ENCODE measurements at regions not wholly inside any gene's neighbourhood (a gene's known extent, or its start where the extent isn't known, plus 50 kb on each side); places are given as distances from the start of the nearest gene placed in this dataset.

DNA sequence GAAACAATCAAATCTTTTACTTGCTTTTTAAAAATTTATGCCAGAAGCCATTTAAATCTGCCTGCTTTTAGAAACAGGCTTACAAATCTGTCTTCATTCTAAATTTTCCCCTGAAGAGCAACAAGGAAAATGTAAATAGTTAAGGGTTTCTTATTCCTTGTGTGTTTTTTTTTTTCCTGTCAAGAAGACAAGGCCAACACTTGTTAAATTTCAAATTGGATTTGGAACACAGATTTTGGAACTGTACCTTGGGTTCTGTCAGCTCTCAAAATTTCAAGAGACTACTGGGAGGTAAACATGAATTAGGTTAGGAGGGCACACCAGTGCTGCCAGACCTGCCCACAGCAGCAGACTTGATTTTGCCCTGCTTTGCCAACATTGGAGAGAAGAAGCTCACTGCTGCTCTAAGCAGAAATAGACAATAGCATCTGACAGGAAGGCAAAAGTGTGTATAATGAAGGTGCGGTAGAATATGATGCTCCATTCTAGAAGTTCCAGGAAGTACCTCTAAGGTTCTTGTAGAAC, 121.7 kb downstream of the NHLRC3 start:
- DNase-seq (ENCODE audit: low read depth, low spot score) = no peak

GRCh38 chr13:39167018-39167417, 128.8 kb downstream of the NHLRC3 start:
- DNase-seq (ENCODE audit: low read depth, low spot score) = no peak

GRCh38 chr13:39170711-39171110, 132.5 kb downstream of the NHLRC3 start:
- no peak for DNase-seq (ENCODE audit: low read depth, low spot score)

DNA sequence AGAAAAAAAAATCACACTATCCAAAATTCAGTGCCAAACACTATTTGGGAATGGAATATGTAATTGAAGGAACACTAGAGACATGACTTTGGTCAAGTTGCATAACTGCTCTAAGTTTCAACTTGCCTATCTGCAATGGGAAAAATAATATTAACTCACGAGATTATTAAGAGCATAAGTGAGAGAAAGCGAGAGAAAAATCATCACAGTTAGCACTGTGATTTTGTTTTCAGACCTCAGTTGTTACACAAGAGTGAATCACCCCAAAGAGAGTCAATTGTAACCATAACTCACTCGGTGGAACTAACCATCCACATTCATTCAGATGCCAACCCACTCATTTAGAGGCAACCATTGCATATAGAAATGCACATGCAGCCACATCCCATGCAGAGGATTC, 147.1 kb downstream of the NHLRC3 start:
- no peak for DNase-seq (ENCODE audit: low read depth, low spot score)

DNA sequence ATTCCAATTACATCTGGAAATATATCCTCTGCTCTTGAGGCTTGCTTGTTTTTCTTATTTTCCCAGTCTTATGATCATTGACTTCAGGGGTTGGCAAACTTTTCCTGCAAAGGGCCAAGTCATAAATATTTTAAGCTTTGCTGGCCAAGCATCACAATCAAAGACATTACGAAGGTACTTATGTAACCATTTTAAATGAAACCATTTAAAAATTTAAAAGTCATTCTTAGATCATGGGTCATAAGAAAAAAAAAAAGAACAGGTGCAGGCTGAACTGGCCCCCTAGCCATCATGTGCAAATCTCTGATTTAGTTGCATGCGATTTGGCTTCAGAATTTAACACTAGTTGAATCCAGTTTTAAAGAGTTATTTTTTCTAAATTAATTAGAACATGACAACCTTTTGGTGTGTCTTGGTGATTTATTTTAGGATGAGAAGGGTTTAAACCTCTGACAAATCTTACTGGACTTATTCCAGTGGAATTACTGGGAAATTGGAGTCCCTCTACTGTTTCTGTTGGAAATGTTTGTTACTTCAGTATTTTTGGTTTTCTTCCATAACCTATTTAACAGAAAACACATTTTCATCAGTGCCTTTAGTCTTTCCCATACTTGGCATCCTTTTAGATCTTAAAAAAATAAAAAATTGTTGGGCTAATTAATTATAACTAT, 148.1 kb downstream of the NHLRC3 start:
- no peak for DNase-seq (ENCODE audit: low read depth, low spot score)

DNA sequence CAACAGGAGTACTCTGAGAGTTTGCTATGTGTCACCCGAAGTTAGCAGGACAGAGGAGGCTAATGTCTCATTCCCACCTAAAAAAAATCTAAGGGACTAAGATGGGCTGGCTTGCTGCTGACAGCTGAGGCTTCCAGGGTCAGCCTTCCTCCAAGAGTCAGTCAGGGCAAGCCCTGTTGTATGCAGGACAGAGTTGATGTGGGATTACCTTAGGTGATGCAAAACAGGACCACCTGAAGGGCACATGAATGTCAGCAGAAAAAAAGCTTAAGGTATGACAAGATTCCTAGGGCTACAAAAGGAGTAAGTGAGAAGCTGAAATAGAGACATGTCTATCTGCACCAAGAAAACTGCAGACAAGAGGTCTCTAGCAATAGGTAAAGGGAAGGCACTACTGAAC, 151.5 kb downstream of the NHLRC3 start:
- DNase-seq (ENCODE audit: low read depth, low spot score) = no peak

GRCh38 chr13:39196965-39197646, 158.8 kb downstream of the NHLRC3 start:
- no peak for DNase-seq (ENCODE audit: low read depth, low spot score)

GRCh38 chr13:39197647-39198007, 159.4 kb downstream of the NHLRC3 start:
- DNase-seq (ENCODE audit: low read depth, low spot score) = no peak

DNA sequence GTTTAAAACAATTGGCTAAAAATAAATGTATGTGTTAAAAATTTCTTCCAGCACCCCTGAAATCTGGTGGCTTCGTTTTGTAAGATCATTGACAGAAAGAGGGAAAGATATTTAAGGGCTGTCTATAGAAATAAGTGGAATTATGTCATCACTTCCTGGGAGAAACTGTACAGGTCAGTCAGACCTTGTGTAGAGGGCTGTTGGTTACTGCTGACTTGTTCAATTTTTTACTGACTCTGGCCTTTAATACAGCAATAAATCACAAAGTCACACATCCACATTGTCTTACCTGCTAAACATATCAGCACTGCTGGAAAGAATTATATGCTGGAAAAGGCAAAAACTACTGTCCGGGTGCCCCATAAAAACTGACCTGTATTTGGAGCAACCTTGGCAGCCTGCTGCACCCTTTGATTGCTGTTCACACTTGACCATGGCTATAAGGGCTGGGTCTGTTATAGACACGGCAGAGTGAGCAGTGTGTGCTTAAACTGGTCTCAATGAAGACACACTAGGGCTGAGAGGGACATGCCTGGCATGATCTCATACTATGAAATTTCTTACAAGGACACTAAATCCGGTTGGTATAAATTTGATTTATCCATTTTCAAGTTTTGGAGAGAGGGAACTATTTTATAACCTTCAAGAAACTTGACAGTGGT, 162.1 kb downstream of the NHLRC3 start:
- no peak for DNase-seq (ENCODE audit: low read depth, low spot score)

- no peak for DNase-seq (ENCODE audit: low read depth, low spot score)
Measured at GRCh38 chr13:39201180-39201579, 162.9 kb downstream of the NHLRC3 start.

DNA sequence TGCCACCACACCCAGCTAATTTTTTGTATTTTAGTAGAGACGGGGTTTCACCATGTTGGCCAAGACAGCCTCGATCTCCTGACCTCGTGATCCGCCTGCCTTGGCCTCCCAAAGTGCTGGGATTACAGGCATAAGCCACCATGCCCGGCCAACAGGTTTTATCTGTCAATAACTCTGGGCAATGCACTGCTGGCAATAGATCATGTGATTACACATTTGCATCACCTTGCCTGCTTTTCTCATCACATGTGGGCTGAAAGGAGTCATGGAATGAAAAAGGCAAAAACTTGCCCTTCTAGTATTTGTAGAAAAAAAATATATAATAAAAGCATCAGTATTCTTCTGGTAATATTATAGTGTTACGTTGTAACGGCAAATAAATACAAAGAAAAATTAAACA, 164.5 kb downstream of the NHLRC3 start:
- no peak for DNase-seq (ENCODE audit: low read depth, low spot score)

DNA sequence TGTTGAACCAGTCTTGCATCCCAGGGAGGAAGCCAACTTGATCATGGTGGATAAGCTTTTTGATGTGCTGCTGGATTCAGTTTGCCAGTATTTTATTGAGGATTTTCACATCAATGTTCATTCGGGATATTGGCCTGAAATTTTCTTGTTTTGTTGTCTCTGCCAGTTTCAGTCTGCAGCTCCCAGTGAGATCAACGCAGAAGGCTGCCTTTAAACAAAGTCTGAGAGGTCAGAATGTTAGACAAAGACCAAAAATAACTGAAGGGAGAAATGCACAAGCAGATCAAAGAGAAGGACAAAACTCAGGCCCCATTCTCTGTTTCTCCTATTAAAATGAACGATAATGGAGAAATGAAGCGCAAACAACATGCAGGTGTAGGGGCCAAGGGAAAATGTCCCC, 170.4 kb downstream of the NHLRC3 start:
- no peak for DNase-seq (ENCODE audit: low read depth, low spot score)

- no peak for DNase-seq (ENCODE audit: low read depth, low spot score)
Measured at GRCh38 chr13:39209731-39210531, 171.7 kb downstream of the NHLRC3 start.

- DNase-seq (ENCODE audit: low read depth, low spot score) = no peak
Measured at GRCh38 chr13:39210961-39211534, 172.8 kb downstream of the NHLRC3 start.

DNA sequence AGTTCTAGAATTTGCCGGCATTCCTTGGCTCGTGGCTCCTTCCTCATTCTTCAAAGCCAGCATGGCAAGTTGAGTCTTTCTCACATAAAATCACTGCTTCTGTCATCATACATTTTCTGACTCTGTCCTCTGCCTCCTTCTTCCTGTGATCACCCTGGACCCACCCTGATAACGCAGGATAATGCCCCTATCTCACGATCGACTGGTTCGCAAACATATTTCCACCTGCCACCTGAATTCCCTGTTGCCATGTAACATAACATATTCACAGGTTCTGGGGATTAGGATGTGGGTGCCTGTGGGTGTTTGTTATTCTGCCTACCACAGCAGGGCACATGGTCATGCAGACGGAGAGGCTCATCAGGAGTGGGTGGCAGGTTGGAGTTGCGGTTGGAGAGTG, 177.7 kb downstream of the NHLRC3 start:
- DNase-seq (ENCODE audit: low read depth, low spot score) = no peak

DNA sequence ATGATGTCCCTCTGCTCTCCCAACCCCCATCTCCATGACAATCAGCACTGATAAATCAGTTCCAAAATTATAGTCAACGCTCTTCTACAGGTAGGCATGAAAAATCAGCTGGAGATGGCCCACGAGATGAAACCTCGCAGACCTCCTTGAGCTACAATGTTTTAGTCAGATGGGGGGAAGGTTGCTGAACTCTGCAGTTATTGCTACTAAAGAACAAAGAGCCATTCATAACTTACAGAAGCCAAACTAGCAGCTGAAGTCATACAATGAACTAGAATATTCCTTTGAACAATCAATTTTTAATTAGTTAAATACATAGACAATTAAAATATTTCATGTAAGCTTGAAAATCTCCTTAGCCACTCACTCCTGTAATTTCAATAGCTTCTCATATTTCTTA, 179.2 kb downstream of the NHLRC3 start:
- DNase-seq (ENCODE audit: low read depth, low spot score) = no peak

GRCh38 chr13:39224671-39225240, 186.5 kb downstream of the NHLRC3 start:
- DNase-seq (ENCODE audit: low read depth, low spot score) = no peak

DNA sequence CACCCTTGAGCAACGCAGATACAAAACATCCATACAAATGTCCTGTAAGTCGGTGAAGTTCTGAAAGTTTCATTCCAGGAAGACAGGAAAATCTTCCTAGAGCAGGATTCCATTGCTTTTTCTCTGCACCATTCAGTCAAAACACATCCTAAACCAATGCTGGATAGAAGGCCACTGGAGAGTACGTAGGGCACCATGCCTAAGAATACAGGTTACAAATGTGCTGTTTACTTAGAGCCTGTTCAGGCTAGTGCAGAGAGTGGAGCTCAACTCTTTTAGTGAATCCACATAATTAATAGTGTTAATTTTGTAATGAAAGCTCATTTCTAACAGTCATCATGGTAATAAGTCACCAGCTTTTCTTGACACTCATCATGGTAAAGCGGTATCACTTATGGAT, 187.6 kb downstream of the NHLRC3 start:
- DNase-seq (ENCODE audit: low read depth, low spot score) = no peak

DNA sequence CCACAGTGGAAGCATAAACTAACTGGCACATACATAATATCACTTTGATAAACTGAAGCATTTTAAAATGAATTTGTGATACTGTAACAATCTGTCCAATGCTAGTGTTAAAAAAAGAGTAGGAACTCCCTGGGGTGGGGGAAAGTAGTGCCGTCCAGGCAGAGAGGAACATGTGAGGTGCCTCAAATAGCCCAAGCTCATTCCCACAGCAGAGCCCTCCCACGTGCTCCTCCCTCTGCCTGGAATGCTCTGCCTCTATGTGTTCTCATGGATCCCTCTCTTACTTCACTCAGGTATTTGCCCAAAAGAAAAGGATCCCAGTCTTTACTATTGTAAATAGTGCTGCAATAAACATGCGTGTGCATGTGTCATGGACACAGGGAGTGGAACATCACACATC, 188.1 kb downstream of the NHLRC3 start:
- DNase-seq (ENCODE audit: low read depth, low spot score) = no peak

DNA sequence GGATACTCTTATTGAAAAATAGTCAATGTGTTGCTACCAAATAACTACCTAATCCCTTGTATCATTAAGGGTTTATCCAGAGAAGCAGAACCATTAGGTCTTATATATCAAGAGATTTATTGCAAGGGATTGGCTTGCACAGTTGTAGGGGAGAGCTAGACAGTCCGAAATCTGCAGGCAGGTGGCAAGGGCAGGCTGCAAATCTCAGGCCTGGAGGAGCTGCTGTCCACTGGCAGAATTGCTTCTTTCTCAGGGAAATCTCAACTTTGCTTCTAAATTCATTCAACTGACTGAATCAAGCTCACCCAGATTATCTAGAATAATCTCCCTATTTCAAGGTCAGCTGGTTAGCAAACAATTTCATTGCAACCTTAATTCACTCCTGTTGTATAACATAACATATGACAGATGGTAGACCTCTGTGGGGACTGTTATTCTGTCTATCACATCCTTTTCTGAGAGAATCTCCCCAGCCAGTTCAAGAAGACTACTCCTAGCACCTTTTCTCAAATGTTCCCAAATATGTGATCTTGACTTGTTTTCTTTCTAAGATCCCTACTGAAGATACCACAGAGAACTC, 194.2 kb downstream of the NHLRC3 start:
- DNase-seq (ENCODE audit: low read depth, low spot score) = no peak

GRCh38 chr13:39232999-39233398, 194.7 kb downstream of the NHLRC3 start:
- no peak for DNase-seq (ENCODE audit: low read depth, low spot score)

All from smooth muscle cell of the brain vasculature (primary cell).